AML-193 (cell line): ENCODE measurements at regions not wholly inside any gene's neighbourhood (a gene's known extent, or its start where the extent isn't known, plus 50 kb on each side); places are given as distances from the start of the nearest gene placed in this dataset.

ENCODE experiments used
- DNase-seq, 2 experiments: peaks; one replicate each; lab custom pipeline; 2025; lab: John Stamatoyannopoulos, UW

GRCh38 chr3:124576565-124577493 lies 153.4 kb upstream of the UMPS start:
- no peak for DNase-seq

- no peak for DNase-seq
Measured at GRCh38 chr3:124577494-124578167, 152.6 kb upstream of the UMPS start.

DNA sequence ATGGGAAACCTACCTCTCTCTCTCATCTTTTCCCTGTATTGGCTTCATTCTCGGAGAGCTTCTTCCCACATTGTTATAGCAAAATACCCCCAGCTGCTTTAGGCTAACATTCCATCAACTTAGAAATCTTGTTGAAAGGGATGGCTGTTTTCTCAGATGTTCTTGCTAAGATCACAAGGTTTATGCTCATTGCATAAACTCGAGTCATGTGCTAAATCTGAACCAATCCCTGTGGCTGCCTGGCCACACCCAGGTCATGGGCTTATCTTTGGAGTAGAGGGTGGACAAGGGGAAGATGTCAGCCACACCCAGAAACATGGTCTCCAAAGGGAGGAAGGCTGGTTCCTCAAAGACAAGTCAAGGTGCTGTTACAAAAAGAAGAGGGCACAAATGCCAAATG lies 150.6 kb upstream of the UMPS start:
- no peak for DNase-seq

- no peak for DNase-seq
Measured at GRCh38 chr3:124582196-124582595, 148.1 kb upstream of the UMPS start.

DNA sequence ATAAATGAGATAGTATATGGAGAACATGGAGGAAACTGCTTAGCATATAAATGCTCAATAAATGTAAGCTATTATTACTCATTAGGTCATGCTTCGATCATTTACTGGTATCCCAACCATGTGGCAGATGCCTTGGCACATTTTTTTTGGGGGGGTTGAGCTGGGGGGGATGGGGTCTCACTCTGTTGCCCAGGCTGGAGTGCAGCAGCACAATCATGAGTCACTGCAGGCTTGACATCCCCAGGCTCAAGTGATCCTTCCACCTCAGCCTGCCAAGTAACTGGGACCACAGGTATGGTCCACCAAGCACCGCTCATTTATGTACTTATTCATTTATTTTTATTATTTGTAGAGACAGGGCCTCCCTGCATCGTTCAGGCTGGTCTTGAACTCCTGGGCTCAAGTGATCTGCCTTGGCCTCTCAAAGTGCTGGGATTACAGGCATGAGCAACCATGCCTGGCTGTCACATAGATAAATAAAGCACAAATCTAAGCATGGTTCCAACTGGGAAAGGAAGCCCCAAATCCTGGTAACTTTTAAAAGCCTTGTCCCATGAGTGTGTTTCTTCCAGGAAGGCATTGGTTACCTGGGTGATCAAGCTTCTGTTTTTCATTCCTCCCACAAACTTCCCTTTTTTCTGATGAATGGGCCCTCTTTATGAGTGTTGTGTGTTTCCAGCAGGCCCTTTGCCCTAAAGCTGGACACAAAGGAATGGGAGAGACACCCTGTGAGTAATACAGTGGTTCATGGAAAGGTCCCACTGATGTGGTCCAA lies 147.4 kb upstream of the UMPS start:
- peak in 1 of 2 experiments; percentile 1 for DNase-seq

GRCh38 chr3:124584245-124584551 lies 146.1 kb upstream of the UMPS start:
- no peak for DNase-seq

- DNase-seq: no peak
Measured at GRCh38 chr3:124584552-124585391, 145.5 kb upstream of the UMPS start.

DNA sequence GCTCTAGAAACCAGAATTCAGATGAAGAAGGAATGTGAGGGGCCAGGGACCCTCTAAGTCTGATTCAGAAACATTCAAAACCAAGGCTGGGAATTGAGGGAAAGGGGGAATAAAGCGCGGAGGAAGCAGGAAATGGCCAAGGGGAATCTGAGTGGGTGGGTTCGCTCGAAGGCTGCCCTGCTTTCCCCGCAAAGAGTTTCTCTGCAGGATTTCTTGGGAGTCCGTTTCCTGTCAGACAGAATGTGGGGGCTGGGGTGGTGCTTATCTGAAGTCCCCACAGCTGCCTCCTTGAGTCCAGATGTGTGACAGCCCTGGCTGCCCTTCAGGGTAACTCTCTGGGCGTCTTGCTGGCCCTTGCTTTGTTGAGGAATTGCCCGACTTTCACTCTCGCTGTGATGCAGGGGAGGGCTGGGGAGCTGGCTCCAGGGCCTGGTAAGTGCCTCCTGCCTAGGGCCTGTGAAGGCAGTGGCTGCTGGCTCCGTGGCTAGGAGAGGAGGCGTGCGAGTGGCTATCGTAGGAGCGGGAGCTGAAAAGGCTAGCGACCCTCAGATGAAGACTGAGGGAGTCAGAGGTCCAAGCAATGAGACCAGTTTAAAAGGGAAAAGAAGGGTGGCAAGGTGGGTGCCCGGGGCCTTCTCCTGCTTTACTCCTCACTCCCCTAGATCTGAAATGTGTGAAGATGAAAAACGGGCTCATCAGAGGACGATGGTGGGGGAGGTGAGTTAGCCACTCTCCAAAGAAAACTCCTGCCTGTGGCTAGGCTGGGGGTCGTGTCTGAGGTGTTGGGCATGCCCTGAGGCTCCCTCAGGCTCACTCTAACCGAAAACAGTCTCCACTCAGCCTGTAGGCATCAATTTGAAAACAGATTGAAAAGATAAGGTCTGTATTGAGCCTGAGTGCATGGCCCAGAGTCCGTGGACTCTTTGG lies 143.9 kb upstream of the UMPS start:
- no peak for DNase-seq

GRCh38 chr3:124587053-124587408 lies 143.2 kb upstream of the UMPS start:
- DNase-seq: no peak

DNA sequence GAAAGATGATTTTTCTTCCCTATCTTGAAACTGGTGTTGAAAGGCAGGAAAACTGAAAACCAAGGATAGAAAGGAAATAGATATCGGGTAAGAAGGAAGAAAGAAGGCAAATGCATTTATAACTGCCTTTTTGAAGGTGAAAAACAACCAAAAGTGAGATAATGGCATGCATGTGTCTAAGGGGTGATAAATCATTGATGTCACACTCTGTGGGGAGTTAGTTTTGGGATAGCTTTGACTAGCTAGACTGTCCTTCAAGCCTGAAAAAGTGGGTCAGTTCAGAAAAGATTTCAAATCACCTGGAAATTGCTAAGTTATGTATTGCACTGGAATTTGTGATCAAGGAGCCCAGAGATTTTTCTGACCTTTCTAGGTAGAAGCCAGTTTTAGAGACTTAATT lies 142.2 kb upstream of the UMPS start:
- DNase-seq: no peak

DNA sequence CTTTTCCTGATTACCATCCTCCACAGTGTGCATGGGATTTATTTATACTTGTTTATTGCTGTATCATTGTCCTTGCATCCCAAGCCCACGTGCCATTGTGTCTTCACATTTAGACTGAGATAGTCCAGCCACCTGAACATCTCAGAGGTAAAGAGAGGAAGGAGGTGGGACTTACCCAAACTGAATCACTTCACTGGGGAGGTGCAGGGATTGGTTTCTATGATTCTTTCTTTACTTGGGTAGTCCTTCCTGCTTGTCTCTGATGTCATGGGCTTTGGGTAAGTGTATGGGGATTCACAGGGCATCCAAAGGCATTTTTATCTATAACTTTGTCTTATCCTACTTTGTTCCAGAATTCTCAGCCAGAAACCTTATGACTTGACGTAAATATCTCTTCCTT lies 141.5 kb upstream of the UMPS start:
- no peak for DNase-seq

- no peak for DNase-seq
Measured at GRCh38 chr3:124591699-124592098, 138.6 kb upstream of the UMPS start.

DNA sequence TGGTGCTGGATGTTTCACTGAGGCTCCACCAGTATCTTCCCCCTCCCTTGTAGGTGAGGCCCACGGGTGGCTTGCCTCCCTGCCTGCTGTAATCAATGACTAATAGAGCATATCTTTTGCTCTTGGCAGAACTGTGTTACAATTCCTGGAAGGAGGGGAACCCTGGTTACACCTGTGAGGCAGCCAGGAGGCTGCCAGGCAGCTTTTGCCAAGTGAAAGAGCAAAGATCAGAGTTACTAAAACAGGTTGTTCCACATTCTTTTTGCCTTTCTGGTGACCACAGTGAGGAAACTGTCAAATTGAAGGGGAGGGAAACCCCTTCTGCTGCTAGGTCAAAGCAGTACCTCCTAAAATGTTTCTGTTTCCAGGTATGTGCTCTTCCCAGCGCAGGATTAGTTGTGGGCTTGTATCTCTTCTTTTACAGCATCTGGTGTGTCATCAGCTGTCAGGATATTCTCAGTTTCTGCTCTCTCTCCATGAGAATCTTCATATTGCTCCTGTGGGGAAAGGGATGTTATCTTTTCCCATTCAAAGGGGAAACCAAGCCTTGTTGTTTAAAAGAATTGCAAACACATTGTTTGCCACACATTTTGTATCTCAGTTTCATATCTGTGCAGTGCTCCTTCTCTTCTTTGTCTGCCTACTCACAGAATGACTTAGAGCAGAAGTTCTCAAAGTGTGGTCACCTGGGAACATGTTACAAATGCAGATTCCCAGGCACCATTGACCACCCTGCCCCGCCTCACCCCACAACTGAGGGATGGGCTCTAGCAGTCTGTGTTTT lies 137.4 kb upstream of the UMPS start:
- no peak for DNase-seq

DNA sequence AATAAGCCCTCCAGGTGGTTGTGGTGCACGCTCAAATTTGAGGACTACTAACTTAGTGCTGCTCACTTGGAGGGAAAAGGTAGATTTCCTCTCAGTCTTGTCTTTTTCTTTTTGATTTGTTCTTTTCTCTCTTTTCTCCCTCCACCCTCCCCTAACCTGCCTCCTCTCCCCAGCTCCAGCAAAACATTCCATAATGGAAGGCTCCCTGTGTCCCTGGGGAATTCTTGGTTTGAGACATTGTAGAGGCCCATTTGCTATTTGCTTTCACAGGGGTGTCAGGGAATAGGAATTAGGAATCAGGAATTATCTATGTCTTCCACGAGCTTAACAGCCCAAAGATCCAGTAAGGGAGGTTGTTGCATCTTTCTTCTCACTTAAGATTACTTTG lies 136.8 kb upstream of the UMPS start:
- DNase-seq: no peak

DNA sequence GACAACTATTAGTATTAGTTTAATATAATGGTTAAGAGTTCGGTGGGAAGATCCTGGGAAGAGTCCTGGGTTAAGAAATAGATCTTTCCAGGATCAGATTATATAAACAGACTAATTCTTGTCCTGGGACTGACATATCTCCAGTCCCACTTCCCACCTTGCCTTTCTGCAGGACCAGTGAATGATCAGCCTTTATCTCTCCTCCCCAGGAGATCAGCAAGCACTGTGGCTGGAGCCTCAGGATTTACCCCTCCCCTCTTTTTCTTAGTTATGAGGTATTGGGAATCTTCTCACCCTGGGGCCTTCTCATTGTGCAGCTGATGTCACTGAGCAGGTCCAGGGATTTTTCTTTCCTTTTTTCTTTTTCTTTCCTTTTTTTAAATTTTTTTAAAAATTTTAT lies 135.7 kb upstream of the UMPS start:
- DNase-seq: no peak

- DNase-seq: no peak
Measured at GRCh38 chr3:124597273-124597672, 133.0 kb upstream of the UMPS start.

DNA sequence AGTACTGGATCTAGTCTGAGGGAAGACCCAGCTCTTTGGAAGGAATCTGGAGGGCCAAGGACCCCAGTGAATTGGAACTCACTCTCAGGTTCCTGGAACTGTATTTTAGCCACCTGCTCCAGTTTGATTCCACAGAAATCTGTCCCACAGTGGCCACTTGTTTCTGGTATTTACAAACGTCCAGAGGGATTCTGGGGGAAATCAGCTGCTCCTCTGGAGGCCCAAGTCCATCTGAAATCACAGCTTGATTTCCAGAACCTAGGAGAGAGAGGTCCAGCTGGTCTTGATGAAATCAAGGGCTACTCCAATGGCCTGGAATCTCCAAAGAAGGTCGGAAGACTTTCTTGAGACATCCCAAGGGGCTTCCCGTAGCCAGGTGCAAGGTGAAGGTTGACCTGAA lies 132.3 kb upstream of the UMPS start:
- no peak for DNase-seq

- DNase-seq: no peak
Measured at GRCh38 chr3:124599147-124599765, 131.0 kb upstream of the UMPS start.

- no peak for DNase-seq
Measured at GRCh38 chr3:124599779-124600693, 130.2 kb upstream of the UMPS start.
